SKM-1 treated with dmso at 0.1 percent for 144 hours (cell line): ENCODE measurements at regions not wholly inside any gene's neighbourhood (a gene's known extent, or its start where the extent isn't known, plus 50 kb on each side); places are given as distances from the start of the nearest gene placed in this dataset.

ENCODE experiments used
- DNase-seq: peaks from one replicate; lab custom pipeline; 2025; ENCODE audit not compliant: unreplicated experiment; lab: John Stamatoyannopoulos, UW

DNA sequence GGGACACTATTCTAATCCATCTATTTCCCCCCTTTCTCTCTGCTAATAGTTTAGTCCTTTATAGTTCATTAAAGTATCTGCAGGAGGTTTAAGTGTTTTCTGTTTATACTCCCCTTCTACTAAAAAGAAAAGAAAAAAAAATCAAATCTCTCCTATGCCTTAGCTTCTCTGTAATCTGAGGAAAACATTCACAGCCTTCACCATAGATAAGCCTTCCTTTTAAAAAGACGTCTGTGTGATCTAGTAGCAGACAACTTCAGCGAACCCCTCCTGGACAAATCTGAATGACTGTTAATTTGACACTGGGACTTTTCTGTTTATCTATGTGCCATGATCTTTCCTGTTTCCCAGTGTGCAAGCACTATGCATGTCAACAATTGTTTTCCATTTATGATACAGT lies 70.4 kb upstream of the CDH19 start:
- no peak for DNase-seq

DNA sequence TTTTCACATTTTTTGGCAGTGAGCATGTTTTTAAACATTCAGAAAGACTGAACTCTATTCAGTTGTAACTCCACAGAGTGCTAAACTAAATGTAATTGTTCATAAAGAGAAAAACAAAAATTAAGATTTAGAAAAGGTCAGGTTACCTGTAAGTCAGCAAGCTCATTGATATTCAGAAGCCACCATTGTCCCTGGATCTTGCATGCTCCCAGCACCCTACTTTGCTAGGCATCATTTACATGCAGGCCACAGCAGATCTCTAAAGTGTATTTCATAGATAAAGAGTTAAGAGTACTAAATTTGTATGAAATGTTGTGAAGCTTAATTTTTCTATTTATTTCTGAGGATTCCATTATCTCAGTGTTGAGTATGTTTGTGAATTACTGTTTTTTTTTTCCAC lies 64.8 kb upstream of the CDH19 start:
- DNase-seq, result no peak

DNA sequence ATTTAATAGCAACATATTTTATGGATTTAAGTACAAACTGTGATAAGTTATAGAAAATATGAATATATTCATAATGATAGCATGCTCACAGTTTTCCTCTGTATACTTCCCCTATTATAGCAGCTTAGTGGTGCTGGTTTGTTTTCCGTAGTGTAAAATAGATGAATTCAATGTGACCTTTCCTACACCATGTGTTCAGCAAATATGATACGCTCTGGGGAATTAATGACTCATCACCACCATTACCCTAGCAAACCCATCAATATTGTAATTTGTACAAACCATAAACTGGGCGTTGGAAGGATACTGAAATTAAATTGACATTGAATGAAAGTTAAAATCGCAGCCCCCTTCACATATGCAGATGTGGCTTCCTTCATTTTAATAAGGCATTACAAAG lies 58.7 kb upstream of the CDH19 start:
- DNase-seq, result no peak

DNA sequence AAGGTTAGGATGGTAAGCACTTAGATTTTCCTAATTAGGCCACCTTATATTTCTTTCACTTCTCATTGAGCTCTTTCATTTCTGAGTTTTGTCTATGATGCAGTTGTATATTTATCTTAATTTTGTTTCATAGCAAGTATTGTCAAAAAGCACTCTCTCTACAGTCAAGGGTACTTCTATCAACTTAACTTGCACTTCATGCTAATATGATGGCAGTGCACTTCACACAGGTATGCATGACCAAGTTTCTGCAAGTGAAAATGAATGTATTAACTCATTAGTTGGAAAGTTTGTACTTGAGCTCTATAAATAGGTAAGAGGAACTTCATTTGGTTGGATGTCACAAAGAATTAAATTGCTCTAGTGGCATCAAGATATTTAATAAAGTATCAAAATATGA lies 51.5 kb upstream of the CDH19 start:
- no peak for DNase-seq
